ENCODE measurements at regions not wholly inside any gene's neighbourhood (a gene's known extent, or its start where the extent isn't known, plus 50 kb on each side); places are given as distances from the start of the nearest gene placed in this dataset.
A peak's percentile ranks its signal among the peaks of the same experiment; 100 is the strongest.

GRCh38 chr3:117398141-117398899 lies 688.7 kb downstream of the TUSC7 start:
- no peak for DNase-seq (ENCODE audit: low read depth)
- H3K4me3 ChIP-seq (ENCODE audit: control insufficient read depth, low read depth, low read length): no peak overlapping the region
- TF ChIP-seq, protein P1, sequence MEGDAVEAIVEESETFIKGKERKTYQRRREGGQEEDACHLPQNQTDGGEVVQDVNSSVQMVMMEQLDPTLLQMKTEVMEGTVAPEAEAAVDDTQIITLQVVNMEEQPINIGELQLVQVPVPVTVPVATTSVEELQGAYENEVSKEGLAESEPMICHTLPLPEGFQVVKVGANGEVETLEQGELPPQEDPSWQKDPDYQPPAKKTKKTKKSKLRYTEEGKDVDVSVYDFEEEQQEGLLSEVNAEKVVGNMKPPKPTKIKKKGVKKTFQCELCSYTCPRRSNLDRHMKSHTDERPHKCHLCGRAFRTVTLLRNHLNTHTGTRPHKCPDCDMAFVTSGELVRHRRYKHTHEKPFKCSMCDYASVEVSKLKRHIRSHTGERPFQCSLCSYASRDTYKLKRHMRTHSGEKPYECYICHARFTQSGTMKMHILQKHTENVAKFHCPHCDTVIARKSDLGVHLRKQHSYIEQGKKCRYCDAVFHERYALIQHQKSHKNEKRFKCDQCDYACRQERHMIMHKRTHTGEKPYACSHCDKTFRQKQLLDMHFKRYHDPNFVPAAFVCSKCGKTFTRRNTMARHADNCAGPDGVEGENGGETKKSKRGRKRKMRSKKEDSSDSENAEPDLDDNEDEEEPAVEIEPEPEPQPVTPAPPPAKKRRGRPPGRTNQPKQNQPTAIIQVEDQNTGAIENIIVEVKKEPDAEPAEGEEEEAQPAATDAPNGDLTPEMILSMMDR (conservative IDR thresholded peaks at IDR 0.05; ENCODE audit: control insufficient read depth, insufficient read depth, low read depth, low read length): no peak

DNA sequence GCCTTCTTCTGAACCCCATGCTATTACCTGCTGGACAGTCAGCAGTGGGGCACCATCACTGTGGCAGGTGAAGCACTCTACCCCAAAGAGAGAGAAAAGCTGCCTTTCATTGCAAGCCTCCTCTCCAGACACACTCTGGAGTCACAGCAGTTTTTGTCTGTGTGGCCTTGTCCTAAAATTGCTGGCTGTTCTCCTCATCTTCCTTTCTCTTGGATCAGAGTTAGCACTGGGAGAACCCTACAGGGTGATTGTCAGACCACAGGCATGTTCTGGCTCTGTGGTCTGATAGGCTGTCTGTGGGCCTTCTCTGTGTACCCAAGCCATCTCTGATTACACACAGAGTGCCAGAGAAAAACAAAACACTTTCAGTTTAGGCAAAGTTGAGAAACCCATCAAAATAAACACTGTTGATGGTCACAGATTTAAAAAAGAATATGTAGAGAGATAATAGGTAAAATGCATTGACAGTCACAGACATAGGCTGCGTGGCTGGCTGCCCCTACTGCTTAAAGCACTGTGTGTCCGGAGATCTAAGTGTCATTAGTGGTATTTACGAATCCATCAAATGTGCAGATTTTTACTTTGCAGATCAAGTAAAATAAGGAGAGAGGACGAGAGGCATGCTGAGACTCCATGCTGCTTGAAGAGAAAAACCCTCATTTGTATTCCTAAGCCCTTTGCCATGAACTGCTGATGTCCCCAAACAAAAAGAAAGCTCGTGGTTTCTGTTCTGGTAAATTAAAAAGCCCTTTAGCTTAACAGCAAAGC lies 689.9 kb downstream of the TUSC7 start:
- no peak overlapping the region for H3K4me3 ChIP-seq (ENCODE audit: control insufficient read depth, low read depth, low read length)
- peak; percentile 28 for DNase-seq (ENCODE audit: low read depth)
- TF ChIP-seq, protein P1 (conservative IDR thresholded peaks at IDR 0.05; ENCODE audit: control insufficient read depth, insufficient read depth, low read depth, low read length): no peak

DNA sequence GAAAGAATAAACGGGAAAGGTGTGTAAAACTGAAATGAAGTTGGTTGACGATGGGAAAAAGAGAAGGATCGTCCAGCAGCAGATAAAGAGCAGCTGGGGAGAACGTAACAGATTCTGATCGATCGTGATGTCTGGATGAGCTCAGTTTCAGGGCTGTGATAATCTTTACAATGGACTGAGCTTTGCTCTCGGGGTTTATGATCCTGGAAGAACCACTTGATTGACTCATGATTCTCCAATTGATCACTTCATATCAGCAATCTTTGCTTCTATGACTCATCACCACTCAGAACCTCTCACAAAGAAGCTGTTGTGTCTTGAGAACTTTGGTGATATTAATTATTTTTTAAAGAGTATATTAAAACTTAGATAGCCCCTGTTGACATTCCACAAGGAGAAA lies 690.7 kb downstream of the TUSC7 start:
- H3K4me3 ChIP-seq (ENCODE audit: control insufficient read depth, low read depth, low read length): no peak overlapping the region
- TF ChIP-seq, protein P1 (conservative IDR thresholded peaks at IDR 0.05; ENCODE audit: control insufficient read depth, insufficient read depth, low read depth, low read length): no peak
- no peak for DNase-seq (ENCODE audit: low read depth)

DNA sequence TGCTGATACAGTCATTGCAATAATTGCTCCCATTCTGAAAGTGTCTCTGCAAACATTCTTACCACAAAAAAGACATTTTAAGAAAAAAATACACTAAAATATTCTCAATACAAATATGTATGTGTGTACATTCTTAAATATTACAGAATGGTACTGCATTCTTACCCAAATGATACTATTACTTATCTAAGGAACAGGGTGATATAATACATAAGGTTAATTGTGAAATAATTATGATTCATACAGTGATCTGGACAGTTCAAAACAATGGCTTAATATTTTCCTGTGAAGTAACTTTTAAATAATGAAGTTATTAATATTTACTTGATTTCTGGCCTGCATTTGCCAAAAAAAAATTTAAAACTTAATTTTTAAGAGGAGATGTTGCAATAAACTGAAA lies 694.6 kb downstream of the TUSC7 start:
- TF ChIP-seq, protein P1 (conservative IDR thresholded peaks at IDR 0.05; ENCODE audit: control insufficient read depth, insufficient read depth, low read depth, low read length): no peak
- no peak overlapping the region for H3K4me3 ChIP-seq (ENCODE audit: control insufficient read depth, low read depth, low read length)
- DNase-seq (ENCODE audit: low read depth): no peak

GRCh38 chr3:117404730-117405129 lies 695.2 kb downstream of the TUSC7 start:
- no peak overlapping the region for H3K4me3 ChIP-seq (ENCODE audit: control insufficient read depth, low read depth, low read length)
- TF ChIP-seq, protein P1 (conservative IDR thresholded peaks at IDR 0.05; ENCODE audit: control insufficient read depth, insufficient read depth, low read depth, low read length): no peak
- no peak for DNase-seq (ENCODE audit: low read depth)

- DNase-seq (ENCODE audit: low read depth): no peak
- no peak overlapping the region for H3K4me3 ChIP-seq (ENCODE audit: control insufficient read depth, low read depth, low read length)
- TF ChIP-seq, protein P1 (conservative IDR thresholded peaks at IDR 0.05; ENCODE audit: control insufficient read depth, insufficient read depth, low read depth, low read length): no peak
These were observed 695.8 kb downstream of the TUSC7 start for GRCh38 chr3:117405359-117405758.

Data from fibroblast of mammary gland (primary cell).